Neuronal stem cell (in vitro differentiated cells): ENCODE measurements at regions not wholly inside any gene's neighbourhood (a gene's known extent, or its start where the extent isn't known, plus 50 kb on each side); places are given as distances from the start of the nearest gene placed in this dataset.

ENCODE experiments used
- DNase-seq: peaks from one replicate; pipeline ENCODE4 v3.0.0-alpha.2; 2013; ENCODE audit warnings: low spot score
- H2AFZ ChIP-seq: one replicate; pipeline ENCODE4 v1.6.1; 2013; ENCODE audit warnings: mild to moderate bottlenecking, low read length, inconsistent platforms
- H2AK5ac ChIP-seq: 2 replicates; pipeline ENCODE4 v1.6.1; 2013; ENCODE audit warnings: low read depth, mild to moderate bottlenecking, inconsistent platforms, low read length, moderate library complexity, mixed read lengths
- H2BK120ac ChIP-seq: 2 replicates; pipeline ENCODE4 v1.6.1; 2013; ENCODE audit warnings: low read depth, mild to moderate bottlenecking, inconsistent platforms, low read length, moderate library complexity, mixed read lengths
- H2BK12ac ChIP-seq: one replicate; pipeline ENCODE4 v1.6.1; 2013; ENCODE audit warnings: low read length, inconsistent platforms
- H2BK15ac ChIP-seq: 2 replicates; pipeline ENCODE4 v1.6.1; 2013; ENCODE audit warnings: mild to moderate bottlenecking, low read length, inconsistent platforms, mixed read lengths
- H2BK5ac ChIP-seq: one replicate; pipeline ENCODE4 v1.6.1; 2013; ENCODE audit warnings: inconsistent platforms, mild to moderate bottlenecking, low read length, moderate library complexity
- H3K14ac ChIP-seq: one replicate; pipeline ENCODE4 v1.6.1; 2013; ENCODE audit warnings: low read length, inconsistent platforms
- H3K18ac ChIP-seq: 2 replicates; pipeline ENCODE4 v1.6.1; 2013; ENCODE audit warnings: low read length, inconsistent platforms
- H3K23ac ChIP-seq: 2 replicates; pipeline ENCODE4 v1.6.1; 2013; ENCODE audit warnings: low read depth, mild to moderate bottlenecking, mixed read lengths, low read length, inconsistent platforms; ENCODE audit not compliant: poor library complexity
- H3K27ac ChIP-seq: replicated peaks from 3 replicates; pipeline ENCODE4 v1.5.1; 2013; ENCODE audit warnings: low read length, inconsistent platforms
- H3K27me3 ChIP-seq, 3 experiments: 2 replicates each; pipeline ENCODE4 v1.6.1; 2013; ENCODE audit warnings: low read length in 3 of 3, mild to moderate bottlenecking in 2 of 3, inconsistent platforms in 1 of 3, low read depth in 1 of 3, mixed read lengths in 1 of 3, moderate library complexity in 1 of 3; ENCODE audit not compliant: control insufficient read depth in 3 of 3, insufficient read depth in 3 of 3
- H3K36me3 ChIP-seq, 2 donors: replicated peaks in 1 of 2; 2 replicates each; pipeline ENCODE4 v1.6.1; 2013; ENCODE audit warnings: low read length in 2 of 2; ENCODE audit not compliant: control insufficient read depth in 2 of 2, insufficient read depth in 2 of 2
- H3K4ac ChIP-seq: 2 replicates; pipeline ENCODE4 v1.6.1; 2013; ENCODE audit warnings: inconsistent platforms, mild to moderate bottlenecking, low read length, moderate library complexity
- H3K4me1 ChIP-seq, 2 donors: 1 replicate in 1 of 2; 2 replicates in 1 of 2; pipeline ENCODE4 v1.6.1; 2013; ENCODE audit warnings: low read length in 2 of 2, low read depth in 1 of 2; ENCODE audit not compliant: control insufficient read depth in 2 of 2, insufficient read depth in 1 of 2
- H3K4me2 ChIP-seq: one replicate; pipeline ENCODE4 v1.6.1; 2013; ENCODE audit warnings: mild to moderate bottlenecking, low read length, inconsistent platforms; ENCODE audit not compliant: insufficient read depth, poor library complexity, severe bottlenecking
- H3K4me3 ChIP-seq, 2 donors: 2 replicates each; pipeline ENCODE4 v1.5.1; 2013; ENCODE audit warnings: low read length in 2 of 2, mild to moderate bottlenecking in 2 of 2, inconsistent platforms in 1 of 2, moderate library complexity in 1 of 2
- H3K79me1 ChIP-seq: one replicate; pipeline ENCODE4 v1.6.1; 2013; ENCODE audit warnings: low read depth, mild to moderate bottlenecking, inconsistent platforms, low read length, moderate library complexity
- H3K9ac ChIP-seq: one replicate; pipeline ENCODE4 v1.6.1; 2013; ENCODE audit warnings: mild to moderate bottlenecking, low read depth, low read length, inconsistent platforms; ENCODE audit not compliant: poor library complexity
- H3K9me3 ChIP-seq, 2 donors: replicated peaks in 1 of 2; 2 replicates each; pipeline versions ENCODE3 to v1.6.1; 2013; ENCODE audit warnings: low read length in 2 of 2, mild to moderate bottlenecking in 2 of 2, inconsistent platforms in 1 of 2, low read depth in 1 of 2, mixed read lengths in 1 of 2, moderate library complexity in 1 of 2; ENCODE audit not compliant: control insufficient read depth in 2 of 2, insufficient read depth in 1 of 2
- H4K8ac ChIP-seq: one replicate; pipeline ENCODE4 v1.6.1; 2013; ENCODE audit warnings: low read depth, mild to moderate bottlenecking, inconsistent platforms, low read length, moderate library complexity
- H4K91ac ChIP-seq: one replicate; pipeline ENCODE4 v1.6.1; 2013; ENCODE audit warnings: low read length, low read depth, mild to moderate bottlenecking, inconsistent platforms; ENCODE audit not compliant: poor library complexity
- WGBS, 2 donors: extraction: QIAGEN DNeasy Blood & Tissue Kit; methylation state at CpG; one replicate each; pipeline ENCODE4 v1.1.7; 2013; ENCODE audit warnings: missing lambda C conversion rate in 2 of 2, mixed read lengths in 1 of 2; ENCODE audit not compliant: insufficient read length in 2 of 2, insufficient replicate concordance in 1 of 2; ENCODE audit errors: extremely low coverage in 2 of 2; 5-methylcytosine and 5-hydroxymethylcytosine counted together

DNA sequence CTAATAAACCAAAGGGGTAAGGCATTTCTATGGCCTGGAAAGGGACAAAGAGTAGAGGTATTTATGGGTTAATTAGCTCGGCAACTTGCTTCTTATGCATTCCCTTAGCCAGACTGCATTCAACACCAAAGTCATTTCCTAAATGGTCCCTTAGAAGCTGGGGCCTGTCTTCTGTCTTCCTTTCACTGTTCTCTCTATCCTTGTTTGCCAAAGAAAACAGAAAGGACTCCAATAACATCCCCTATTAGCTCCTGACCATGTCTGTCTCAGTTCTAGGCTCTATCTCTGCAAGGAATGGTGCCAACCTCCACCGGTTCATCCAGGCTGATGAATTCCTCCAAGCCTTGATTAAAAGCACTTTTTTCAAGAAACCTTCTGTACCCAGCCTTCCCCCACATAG lies 123.5 kb downstream of the KCTD12 start:
- H2BK15ac ChIP-seq, result no peak overlapping the region
- no peak overlapping the region for H4K91ac ChIP-seq
- H3K27ac ChIP-seq, result no peak overlapping the region

DNA sequence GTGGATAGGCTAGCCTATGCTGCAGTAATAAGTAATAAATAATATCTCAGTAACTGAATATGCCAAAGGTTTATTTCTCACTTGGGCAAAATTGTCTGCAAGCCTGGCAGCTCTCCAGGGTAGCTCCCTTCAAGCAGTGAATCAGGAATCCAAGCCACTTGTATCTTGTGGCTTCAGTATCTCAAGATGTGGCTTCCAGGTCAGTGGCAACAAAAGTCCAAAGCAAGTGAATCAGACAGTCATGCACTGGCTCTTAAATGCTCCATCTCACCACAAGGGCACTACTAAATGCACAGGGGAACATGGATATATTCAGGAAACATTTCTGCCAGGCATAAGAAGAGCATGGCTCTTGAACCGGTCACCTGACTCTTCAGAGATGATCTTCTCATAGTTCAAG lies 126.3 kb downstream of the KCTD12 start:
- Histone ChIP-seq H3K4me3 (no peak overlapping the region), H3K14ac (no peak overlapping the region), H3K27ac (no peak overlapping the region), H3K27me3 (no peaks in the 10 kb centered on the region), H2BK5ac (no peak overlapping the region), H2AFZ (no peak overlapping the region), H4K8ac (no peak overlapping the region), H3K79me1 (no peaks in the 10 kb centered on the region), H2AK5ac (no peak overlapping the region), H3K9ac (no peak overlapping the region), H3K4me1 (no peaks in the 10 kb centered on the region), H3K4ac (no peak overlapping the region), H3K4me2 (no peak overlapping the region), H2BK120ac (no peak overlapping the region), H2BK15ac (no peak overlapping the region), H3K23ac (no peak overlapping the region), H3K18ac (no peak overlapping the region), H2BK12ac (no peak overlapping the region), H3K9me3 (no peaks in the 10 kb centered on the region), H4K91ac (no peak overlapping the region), H3K36me3 (no peaks in the 10 kb centered on the region)
- WGBS, 2 donors, result no CpG with 5 or more reads among the region's 1 CpG
- DNase-seq, result no peak

More for the DNA sequence above, 123.5 kb downstream of the KCTD12 start:
- Histone ChIP-seq H3K4me2 (no peak overlapping the region), H4K8ac (no peak overlapping the region), H3K9ac (no peak overlapping the region), H3K23ac (no peak overlapping the region), H3K79me1 (no peaks in the 10 kb centered on the region), H3K27me3 (no peaks in the 10 kb centered on the region), H3K18ac (no peak overlapping the region), H3K4me1 (no peaks in the 10 kb centered on the region), H2AFZ (no peak overlapping the region), H2AK5ac (no peak overlapping the region), H3K4ac (no peak overlapping the region), H3K14ac (no peak overlapping the region), H3K4me3 (no peak overlapping the region), H2BK12ac (no peak overlapping the region), H2BK5ac (no peak overlapping the region), H3K36me3 (no peaks in the 10 kb centered on the region), H2BK120ac (no peak overlapping the region), H3K9me3 (no peaks in the 10 kb centered on the region)
- DNase-seq, result no peak
- WGBS, 2 donors, result no CpG with 5 or more reads among the region's 2 CpGs

DNA sequence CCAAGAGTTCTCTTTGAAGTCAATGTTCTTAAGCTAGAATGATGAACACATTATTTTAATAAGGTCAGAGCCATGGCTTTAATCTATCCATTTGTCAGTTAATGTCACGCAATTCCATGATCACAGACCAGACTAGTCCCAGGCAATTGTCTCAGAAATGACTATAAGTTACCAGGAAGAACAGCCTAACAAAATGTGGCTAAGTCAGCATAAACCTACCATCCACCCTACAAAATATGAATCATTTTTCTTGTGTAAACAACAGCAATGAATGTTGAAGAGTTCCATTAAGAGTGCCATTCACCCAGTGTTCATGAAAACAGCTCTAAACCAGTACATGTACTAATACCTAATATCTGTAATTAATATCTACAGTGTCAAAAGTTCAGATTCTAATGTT lies 127.5 kb downstream of the KCTD12 start:
- no peak overlapping the region for H2BK120ac ChIP-seq

DNA sequence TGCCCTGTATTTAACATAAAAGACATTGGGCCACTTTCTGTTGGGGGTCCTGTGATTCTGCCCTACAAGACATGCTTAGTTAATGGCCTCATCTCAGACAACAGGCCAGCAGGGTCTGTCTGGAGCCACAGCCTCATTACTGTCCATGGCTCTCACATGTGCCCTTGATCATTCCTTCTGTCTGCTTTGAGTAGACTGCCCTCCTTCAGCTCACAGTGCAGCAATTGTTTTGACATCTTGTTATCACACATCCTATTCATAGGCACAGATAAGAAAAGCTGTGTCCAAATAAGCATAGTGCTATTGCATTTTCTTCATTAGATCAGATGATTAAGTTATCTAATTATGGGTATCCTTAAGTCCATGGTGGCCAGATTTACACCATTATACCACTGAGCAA lies 127.9 kb downstream of the KCTD12 start:
- no peaks in the 10 kb centered on the region for H3K36me3 ChIP-seq
- no peak overlapping the region for H3K23ac ChIP-seq
- H3K4me2 ChIP-seq, result no peak overlapping the region
- H3K9ac ChIP-seq, result no peak overlapping the region
- H3K18ac ChIP-seq, result no peak overlapping the region
- H4K91ac ChIP-seq, result no peak overlapping the region
- no peaks in the 10 kb centered on the region for H3K9me3 ChIP-seq
- H3K79me1 ChIP-seq, result no peaks in the 10 kb centered on the region
- H3K27me3 ChIP-seq, result no peaks in the 10 kb centered on the region
- H2BK5ac ChIP-seq, result no peak overlapping the region
- H3K4me1 ChIP-seq, result no peaks in the 10 kb centered on the region
- no peak overlapping the region for H2AK5ac ChIP-seq
- H2BK12ac ChIP-seq, result no peak overlapping the region
- no peak overlapping the region for H3K4ac ChIP-seq
- no peak overlapping the region for H3K4me3 ChIP-seq
- H4K8ac ChIP-seq, result no peak overlapping the region
- no peak overlapping the region for H2BK15ac ChIP-seq
- H3K14ac ChIP-seq, result no peak overlapping the region
- no peak overlapping the region for H2BK120ac ChIP-seq
- no peak overlapping the region for H3K27ac ChIP-seq
- DNase-seq, result no peak
- no peak overlapping the region for H2AFZ ChIP-seq

More for the DNA sequence above, 127.5 kb downstream of the KCTD12 start:
- H3K4ac ChIP-seq, result no peak overlapping the region
- H3K9ac ChIP-seq, result no peak overlapping the region
- H3K27me3 ChIP-seq, result no peaks in the 10 kb centered on the region
- H3K4me2 ChIP-seq, result no peak overlapping the region
- H3K9me3 ChIP-seq, result no peaks in the 10 kb centered on the region
- H3K4me3 ChIP-seq, result no peak overlapping the region
- no peak overlapping the region for H3K14ac ChIP-seq
- H2BK12ac ChIP-seq, result no peak overlapping the region
- no peak overlapping the region for H3K18ac ChIP-seq
- H3K79me1 ChIP-seq, result no peaks in the 10 kb centered on the region
- no peaks in the 10 kb centered on the region for H3K36me3 ChIP-seq
- H2AK5ac ChIP-seq, result no peak overlapping the region
- no peak overlapping the region for H2AFZ ChIP-seq
- WGBS, 2 donors, result no CpG with 5 or more reads among the region's 1 CpG
- H4K91ac ChIP-seq, result no peak overlapping the region
- H3K23ac ChIP-seq, result no peak overlapping the region
- no peak overlapping the region for H2BK15ac ChIP-seq
- H4K8ac ChIP-seq, result no peak overlapping the region
- no peak for DNase-seq
- no peak overlapping the region for H2BK5ac ChIP-seq
- H3K4me1 ChIP-seq, result no peaks in the 10 kb centered on the region
- no peak overlapping the region for H3K27ac ChIP-seq
